ENCODE measurements at regions not wholly inside any gene's neighbourhood (a gene's known extent, or its start where the extent isn't known, plus 50 kb on each side); places are given as distances from the start of the nearest gene placed in this dataset.

- TF ChIP-seq CTCF (IDR thresholded peaks at IDR 0.05) (no peak), CHD4 (IDR thresholded peaks at IDR 0.05; ENCODE audit: borderline replicate concordance) (no peak), USF2 (IDR thresholded peaks at IDR 0.05) (no peak), POLR2A (IDR thresholded peaks at IDR 0.05; ENCODE audit: low read length) (no peak), JUN (IDR thresholded peaks at IDR 0.05) (no peak), FOSL2 (IDR thresholded peaks at IDR 0.05) (no peak), FOSL2 (CRISPR knock-in tag; IDR thresholded peaks at IDR 0.05) (no peak), CEBPB (IDR thresholded peaks at IDR 0.05) (no peak), JUNB (IDR thresholded peaks at IDR 0.05) (no peak)
These were observed 102.1 kb upstream of the WDR11 start for GRCh38 chr10:120749072-120749471.
